CD4-positive, alpha-beta T cell (primary cell): ENCODE measurements at regions not wholly inside any gene's neighbourhood (a gene's known extent, or its start where the extent isn't known, plus 50 kb on each side); places are given as distances from the start of the nearest gene placed in this dataset.

Experiments
- ATAC-seq: fragments of 200-7000 bp; cut with Tn5 transposase; one replicate; pipeline ENCODE4 v1.10.0; 2022; ENCODE audit warnings: mild to moderate bottlenecking; ENCODE audit not compliant: poor library complexity
- CTCF ChIA-PET: fragments of 350-600 bp; sonication (Branson Sonifier 250); formaldehyde crosslinking; loops from one replicate; lab custom pipeline; 2021; ENCODE audit warnings: antibody characterized with exemption, inconsistent platforms; lab: Charles Lee
- POLR2A ChIA-PET: fragments of 350-600 bp; sonication (Branson Sonifier 250); formaldehyde crosslinking; loops from one replicate; lab custom pipeline; 2021; ENCODE audit warnings: antibody characterized with exemption, inconsistent platforms; lab: Charles Lee
- DNase-seq, 14 experiments: peaks; one replicate each; pipeline ENCODE4 v3.0.0-alpha.2; 2013 to 2020; ENCODE audit warnings: mixed read lengths in 2 of 14
- H3K27ac ChIP-seq, 2 donors: one replicate each; pipeline versions ENCODE4 v1.5.1 to v1.7.0; 2013; ENCODE audit warnings: low read length in 2 of 2, low read depth in 1 of 2, mild to moderate bottlenecking in 1 of 2
- H3K27me3 ChIP-seq, 2 experiments: 1 replicate in 1 of 2; 2 replicates in 1 of 2; pipeline versions ENCODE4 v1.6.1 to v1.7.0; 2013; ENCODE audit warnings: low read length in 2 of 2, control low read depth in 1 of 2, mild to moderate bottlenecking in 1 of 2, moderate library complexity in 1 of 2; ENCODE audit not compliant: insufficient read depth in 2 of 2, control insufficient read depth in 1 of 2
- H3K36me3 ChIP-seq: one replicate; pipeline ENCODE4 v1.6.1; 2013; ENCODE audit warnings: low read length, control low read depth; ENCODE audit not compliant: insufficient read depth
- H3K4me1 ChIP-seq: one replicate; pipeline ENCODE4 v1.6.1; 2013; ENCODE audit warnings: low read length, control low read depth; ENCODE audit not compliant: insufficient read depth
- H3K4me3 ChIP-seq: one replicate; pipeline ENCODE4 v1.5.1; 2013; ENCODE audit warnings: mild to moderate bottlenecking, low read length, moderate library complexity
- H3K9me3 ChIP-seq, 2 experiments: 1 replicate in 1 of 2; 2 replicates in 1 of 2; pipeline versions ENCODE4 v1.6.1 to v1.7.0; 2013; ENCODE audit warnings: low read length in 2 of 2, mild to moderate bottlenecking in 2 of 2, control low read depth in 1 of 2, moderate library complexity in 1 of 2; ENCODE audit not compliant: control insufficient read depth in 1 of 2, insufficient read depth in 1 of 2
- H3K27ac Mint-ChIP-seq: one replicate; pipeline ENCODE4 v1.8.0; 2020; ENCODE audit warnings: mixed read lengths
- H3K27me3 Mint-ChIP-seq: one replicate; pipeline ENCODE4 v1.8.0; 2021; ENCODE audit warnings: mixed read lengths
- H3K36me3 Mint-ChIP-seq: one replicate; pipeline ENCODE4 v1.8.0; 2021; ENCODE audit warnings: low read depth, mixed read lengths
- H3K4me1 Mint-ChIP-seq: one replicate; pipeline ENCODE4 v1.8.0; 2021; ENCODE audit warnings: low read depth, mixed read lengths
- H3K4me3 Mint-ChIP-seq: one replicate; pipeline ENCODE4 v1.8.0; 2020; ENCODE audit warnings: mild to moderate bottlenecking, mixed read lengths
- H3K9me3 Mint-ChIP-seq: one replicate; pipeline ENCODE4 v1.8.0; 2020; ENCODE audit warnings: mixed read lengths
- CTCF ChIP-seq: fragments of 200-600 bp; IDR thresholded peaks from one replicate; pipeline ENCODE4 v1.8.0; 2022; ENCODE audit warnings: antibody characterized with exemption, mild to moderate bottlenecking
- intact Hi-C, 2 experiments: fragments of 100-400 bp; cut with DNase I in 1 of 2; cut with micrococcal nuclease in 1 of 2; formaldehyde crosslinking; loops; one replicate each; pipeline versions ENCODE4 v1.15.1 to v1.9.0; 2023 to 2025; cut with DNase I, micrococcal nuclease

- Histone ChIP-seq H3K4me3 (no peak overlapping the region), H3K27ac (no peak overlapping the region), H3K9me3 (no peaks in the 10 kb centered on the region), H3K27me3 (no peaks in the 10 kb centered on the region), H3K36me3 (no peaks in the 10 kb centered on the region), H3K4me1 (no peaks in the 10 kb centered on the region)
- no peaks in the 10 kb centered on the region for H3K36me3 Mint-ChIP-seq
- H3K9me3 Mint-ChIP-seq: no peaks in the 10 kb centered on the region
- peaks cover 16% of the 10 kb centered on the region for H3K27me3 Mint-ChIP-seq
- DNase-seq (no peak), ATAC-seq (no peak)
- intact Hi-C loops: no loop called here
- no peak for TF ChIP-seq CTCF
- CTCF ChIA-PET: no interaction called here
- no peak overlapping the region for H3K27ac Mint-ChIP-seq
- no peaks in the 10 kb centered on the region for H3K4me1 Mint-ChIP-seq
- H3K4me3 Mint-ChIP-seq: no peak overlapping the region
- POLR2A ChIA-PET: no interaction called here
Observed at GRCh38 chr2:234841321-234842015, 110.3 kb upstream of the SH3BP4 start.

- POLR2A ChIA-PET: no interaction called here
- H3K9me3 Mint-ChIP-seq: no peaks in the 10 kb centered on the region
Observed at GRCh38 chr2:234840336-234840735, 111.5 kb upstream of the SH3BP4 start.

GRCh38 chr2:234839285-234839684 lies 112.5 kb upstream of the SH3BP4 start:
- H3K27me3 Mint-ChIP-seq: peaks cover 11% of the 10 kb centered on the region
- no peak overlapping the region for H3K27ac Mint-ChIP-seq
- no peak for TF ChIP-seq CTCF
- ATAC-seq: no peak
- Histone ChIP-seq H3K27me3 (no peaks in the 10 kb centered on the region), H3K4me3 (no peak overlapping the region), H3K4me1 (no peaks in the 10 kb centered on the region), H3K27ac (no peak overlapping the region), H3K9me3 (no peaks in the 10 kb centered on the region), H3K36me3 (no peaks in the 10 kb centered on the region)
- H3K9me3 Mint-ChIP-seq: no peaks in the 10 kb centered on the region
- intact Hi-C loops: no loop called here
- no peaks in the 10 kb centered on the region for H3K36me3 Mint-ChIP-seq
- CTCF ChIA-PET: no interaction called here
- H3K4me1 Mint-ChIP-seq: no peaks in the 10 kb centered on the region
- DNase-seq: no peak
- POLR2A ChIA-PET: no interaction called here
- no peak overlapping the region for H3K4me3 Mint-ChIP-seq

More at GRCh38 chr2:234840336-234840735, 111.5 kb upstream of the SH3BP4 start:
- Mint-ChIP-seq H3K27ac (no peak overlapping the region), H3K4me3 (no peak overlapping the region), H3K27me3 (peaks cover 16% of the 10 kb centered on the region), H3K4me1 (no peaks in the 10 kb centered on the region), H3K36me3 (no peaks in the 10 kb centered on the region)
- Histone ChIP-seq H3K4me1 (no peaks in the 10 kb centered on the region), H3K36me3 (no peaks in the 10 kb centered on the region), H3K4me3 (no peak overlapping the region), H3K27ac (no peak overlapping the region), H3K27me3 (no peaks in the 10 kb centered on the region), H3K9me3 (no peaks in the 10 kb centered on the region)
- intact Hi-C loops: no loop called here
- TF ChIP-seq CTCF: no peak
- DNase-seq (no peak), ATAC-seq (no peak)
- CTCF ChIA-PET: interaction anchor here (1.0 kb wide), 1 partner anchor 20 kb away, joined by 3 read pairs; no protein-coding TSS in a partner anchor
